ENCODE measurements at regions not wholly inside any gene's neighbourhood (a gene's known extent, or its start where the extent isn't known, plus 50 kb on each side); places are given as distances from the start of the nearest gene placed in this dataset.

DNA sequence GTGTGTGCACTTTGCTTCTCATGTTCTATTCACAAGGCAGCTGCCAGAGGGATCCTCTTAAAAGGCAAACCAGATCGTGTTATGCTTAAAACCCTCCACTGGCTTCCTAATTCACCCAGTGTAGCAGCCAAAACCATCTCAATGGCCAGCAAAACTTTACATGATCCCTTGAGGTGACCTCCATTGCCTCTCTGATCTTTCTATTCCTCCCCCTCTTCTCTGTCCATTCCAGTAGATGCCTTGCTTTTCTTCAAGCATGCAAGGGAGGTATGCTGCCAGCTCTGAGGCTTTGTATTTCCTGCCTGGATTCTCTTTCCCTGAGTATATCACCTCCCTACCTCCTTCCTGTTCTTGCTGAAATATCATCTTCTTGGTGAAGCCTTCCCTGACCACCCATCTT lies 93.2 kb upstream of the KCNK2 start:
- Histone ChIP-seq H3K4me3 (no peak overlapping the region), H3K27me3 (no peaks in the 10 kb centered on the region), H3K36me3 (no peaks in the 10 kb centered on the region), H3K27ac (no peak overlapping the region), H3K9me3 (peaks cover 0 to 8% (median 1%) of the 10 kb centered on the region in 4 donors), H3K4me1 (no peaks in the 10 kb centered on the region)
- DNase-seq: no peak
- intact Hi-C loops (cut with DNase I; ENCODE audit: low total_unique reads): no loop called here
- no peak for TF ChIP-seq POLR2AphosphoS5 (IDR thresholded peaks at IDR 0.05)
- no peak for TF ChIP-seq EP300 (IDR thresholded peaks at IDR 0.05)
- no peak for TF ChIP-seq POLR2A (IDR thresholded peaks at IDR 0.05)
- TF ChIP-seq, protein P1, sequence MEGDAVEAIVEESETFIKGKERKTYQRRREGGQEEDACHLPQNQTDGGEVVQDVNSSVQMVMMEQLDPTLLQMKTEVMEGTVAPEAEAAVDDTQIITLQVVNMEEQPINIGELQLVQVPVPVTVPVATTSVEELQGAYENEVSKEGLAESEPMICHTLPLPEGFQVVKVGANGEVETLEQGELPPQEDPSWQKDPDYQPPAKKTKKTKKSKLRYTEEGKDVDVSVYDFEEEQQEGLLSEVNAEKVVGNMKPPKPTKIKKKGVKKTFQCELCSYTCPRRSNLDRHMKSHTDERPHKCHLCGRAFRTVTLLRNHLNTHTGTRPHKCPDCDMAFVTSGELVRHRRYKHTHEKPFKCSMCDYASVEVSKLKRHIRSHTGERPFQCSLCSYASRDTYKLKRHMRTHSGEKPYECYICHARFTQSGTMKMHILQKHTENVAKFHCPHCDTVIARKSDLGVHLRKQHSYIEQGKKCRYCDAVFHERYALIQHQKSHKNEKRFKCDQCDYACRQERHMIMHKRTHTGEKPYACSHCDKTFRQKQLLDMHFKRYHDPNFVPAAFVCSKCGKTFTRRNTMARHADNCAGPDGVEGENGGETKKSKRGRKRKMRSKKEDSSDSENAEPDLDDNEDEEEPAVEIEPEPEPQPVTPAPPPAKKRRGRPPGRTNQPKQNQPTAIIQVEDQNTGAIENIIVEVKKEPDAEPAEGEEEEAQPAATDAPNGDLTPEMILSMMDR (IDR thresholded peaks at IDR 0.05): no peak
- 30 to 66% (median 61%) methylated on average over 1 of the region's 1 CpG for WGBS, 5 donors

DNA sequence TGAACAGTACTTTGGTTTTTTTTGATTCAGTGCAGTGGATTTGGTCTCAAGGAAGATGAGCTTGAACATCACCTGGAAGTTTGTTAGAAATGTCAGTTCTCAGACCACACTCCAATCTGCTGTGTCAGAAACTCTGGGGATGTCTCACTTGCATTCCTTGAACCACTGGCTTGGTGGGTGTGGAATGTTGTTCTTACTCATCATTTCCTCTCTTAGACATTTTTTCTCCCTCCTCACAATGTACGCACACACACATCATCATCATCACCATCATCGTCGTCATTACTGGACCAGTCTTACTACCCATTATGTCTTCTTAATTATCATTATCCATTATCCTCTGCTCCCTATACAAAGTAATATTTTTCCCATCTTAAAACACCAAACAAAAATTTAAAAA lies 91.9 kb upstream of the KCNK2 start:
- 86 to 95% (median 93%) methylated on average over 3 of the region's 3 CpGs for WGBS, 5 donors
- Histone ChIP-seq H3K4me1 (no peaks in the 10 kb centered on the region), H3K36me3 (no peaks in the 10 kb centered on the region), H3K4me3 (no peak overlapping the region), H3K27me3 (no peaks in the 10 kb centered on the region), H3K9me3 (no peaks in the 10 kb centered on the region), H3K27ac (no peak overlapping the region)
- intact Hi-C loops (cut with DNase I; ENCODE audit: low total_unique reads): no loop called here
- TF ChIP-seq POLR2A (IDR thresholded peaks at IDR 0.05): no peak
- no peak for TF ChIP-seq POLR2AphosphoS5 (IDR thresholded peaks at IDR 0.05)
- TF ChIP-seq, protein P1 (IDR thresholded peaks at IDR 0.05): no peak
- no peak for TF ChIP-seq EP300 (IDR thresholded peaks at IDR 0.05)
- DNase-seq: no peak

DNA sequence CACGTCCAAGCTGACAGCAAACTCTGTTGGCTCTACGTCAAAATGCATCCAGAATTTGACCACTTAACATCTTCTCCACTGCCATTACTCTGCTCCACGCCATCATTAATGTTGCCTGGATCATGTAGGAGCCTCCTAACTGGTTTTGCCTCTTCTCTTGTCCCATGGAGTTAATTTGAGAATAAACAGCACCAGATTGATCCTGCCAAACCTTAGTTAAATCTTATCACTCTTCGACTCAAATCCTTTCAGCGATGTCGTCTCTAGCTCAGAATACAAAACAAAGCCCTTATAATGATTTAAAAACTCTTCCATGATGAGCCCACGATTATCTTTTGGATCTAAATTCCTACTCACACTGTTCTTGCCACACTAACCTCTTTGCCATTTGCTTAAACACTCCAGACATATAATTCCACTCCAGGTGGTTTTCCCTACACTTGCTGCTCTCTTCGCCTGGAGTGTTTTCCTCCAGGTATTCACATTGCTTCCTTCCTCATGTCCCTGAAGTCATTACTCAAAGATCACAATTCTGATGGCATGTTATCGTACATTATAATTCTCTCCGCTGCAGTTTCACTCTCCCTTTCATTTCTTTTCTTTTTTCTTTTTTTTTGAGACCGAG lies 90.7 kb upstream of the KCNK2 start:
- WGBS, 5 donors: 71 to 78% (median 76%) methylated on average over 11 of the region's 11 CpGs
- DNase-seq: no peak
- no peak overlapping the region for H3K4me3 ChIP-seq
- H3K9me3 ChIP-seq: no peaks in the 10 kb centered on the region
- intact Hi-C loops (cut with DNase I; ENCODE audit: low total_unique reads): no loop called here
- H3K27me3 ChIP-seq: no peaks in the 10 kb centered on the region
- H3K27ac ChIP-seq: no peak overlapping the region
- H3K36me3 ChIP-seq: no peaks in the 10 kb centered on the region
- TF ChIP-seq POLR2A (IDR thresholded peaks at IDR 0.05) (no peak), EP300 (IDR thresholded peaks at IDR 0.05) (no peak), POLR2AphosphoS5 (IDR thresholded peaks at IDR 0.05) (no peak)
- TF ChIP-seq, protein P1 (IDR thresholded peaks at IDR 0.05): no peak
- H3K4me1 ChIP-seq: no peaks in the 10 kb centered on the region

- Histone ChIP-seq H3K27ac (no peak overlapping the region), H3K9me3 (no peaks in the 10 kb centered on the region), H3K27me3 (no peaks in the 10 kb centered on the region), H3K36me3 (no peaks in the 10 kb centered on the region), H3K4me1 (no peaks in the 10 kb centered on the region), H3K4me3 (no peak overlapping the region)
- DNase-seq: no peak
- intact Hi-C loops (cut with DNase I; ENCODE audit: low total_unique reads): no loop called here
- TF ChIP-seq POLR2AphosphoS5 (IDR thresholded peaks at IDR 0.05) (no peak), POLR2A (IDR thresholded peaks at IDR 0.05) (no peak), EP300 (IDR thresholded peaks at IDR 0.05) (no peak)
- TF ChIP-seq, protein P1 (IDR thresholded peaks at IDR 0.05): no peak
Observed at GRCh38 chr1:214993419-214993818, 89.1 kb upstream of the KCNK2 start.
